Fibroblast of lung (primary cell): ENCODE measurements at regions not wholly inside any gene's neighbourhood (a gene's known extent, or its start where the extent isn't known, plus 50 kb on each side); places are given as distances from the start of the nearest gene placed in this dataset.

Experiments used
- DNase-seq, 2 donors: peaks; one replicate each; pipeline versions ENCODE4 v3.0.0 to v3.0.0-alpha.2; 2010; ENCODE audit warnings: low read depth in 2 of 2
- H2AFZ ChIP-seq: 2 replicates; pipeline ENCODE4 v1.5.1; 2012; ENCODE audit warnings: low read length, control low read depth, inconsistent platforms
- H3K27ac ChIP-seq: 2 replicates; pipeline ENCODE4 v1.5.1; 2011; ENCODE audit warnings: low read length, control low read depth; ENCODE audit not compliant: insufficient read depth
- H3K27me3 ChIP-seq: 2 replicates; pipeline ENCODE4 v1.5.1; 2011; ENCODE audit warnings: mild to moderate bottlenecking, low read length; ENCODE audit not compliant: control insufficient read depth, insufficient read depth
- H3K36me3 ChIP-seq: 2 replicates; pipeline ENCODE4 v1.5.1; 2011; ENCODE audit warnings: low read length; ENCODE audit not compliant: control insufficient read depth, insufficient read depth
- H3K4me1 ChIP-seq: 2 replicates; pipeline ENCODE4 v1.5.1; 2011; ENCODE audit warnings: low read length; ENCODE audit not compliant: control insufficient read depth, insufficient read depth; ENCODE audit errors: extremely low read depth
- H3K4me2 ChIP-seq: 2 replicates; pipeline ENCODE4 v1.5.1; 2011; ENCODE audit warnings: low read length, control low read depth; ENCODE audit not compliant: insufficient read depth; ENCODE audit errors: extremely low read depth
- H3K4me3 ChIP-seq, 4 experiments: fragments of 200-600 bp in 1 of 4; sonication (generic) in 1 of 4; replicated peaks in 1 of 4; 2 replicates each; pipeline ENCODE4 v1.5.1; 2011 to 2016; ENCODE audit warnings: low read length in 4 of 4, low read depth in 3 of 4, mild to moderate bottlenecking in 3 of 4, control low read depth in 2 of 4, inconsistent platforms in 1 of 4, mixed read lengths in 1 of 4; ENCODE audit not compliant: insufficient read depth in 1 of 4; ENCODE audit errors: control extremely low read depth in 1 of 4
- H3K79me2 ChIP-seq: 2 replicates; pipeline ENCODE4 v1.5.1; 2012; ENCODE audit warnings: mild to moderate bottlenecking, low read length, inconsistent platforms; ENCODE audit not compliant: control insufficient read depth, insufficient read depth
- H3K9ac ChIP-seq: 2 replicates; pipeline ENCODE4 v1.5.1; 2011; ENCODE audit warnings: mild to moderate bottlenecking, low read length, control low read depth; ENCODE audit not compliant: insufficient read depth
- H3K9me3 ChIP-seq: 2 replicates; pipeline ENCODE4 v1.5.1; 2012; ENCODE audit warnings: low read depth, low read length; ENCODE audit not compliant: control insufficient read depth, insufficient read depth
- H4K20me1 ChIP-seq: 2 replicates; pipeline ENCODE4 v1.5.1; 2011; ENCODE audit warnings: low read length; ENCODE audit not compliant: control insufficient read depth, insufficient read depth; ENCODE audit errors: extremely low read depth
- EZH2 ChIP-seq: IDR thresholded peaks from 2 replicates; pipeline ENCODE4 v1.5.1; 2012; ENCODE audit warnings: low read length, control low read depth, mild to moderate bottlenecking; ENCODE audit errors: missing control alignments
- TF ChIP-seq, protein P1 (sequence below), 2 donors: IDR thresholded peaks in 1 of 2; conservative IDR thresholded peaks in 1 of 2; 1 replicate in 1 of 2; 2 replicates in 1 of 2; pipeline ENCODE4 v1.5.1; 2011 to 2012; ENCODE audit warnings: low read length in 2 of 2, control low read depth in 1 of 2, inconsistent platforms in 1 of 2, low read depth in 1 of 2, mild to moderate bottlenecking in 1 of 2

DNA sequence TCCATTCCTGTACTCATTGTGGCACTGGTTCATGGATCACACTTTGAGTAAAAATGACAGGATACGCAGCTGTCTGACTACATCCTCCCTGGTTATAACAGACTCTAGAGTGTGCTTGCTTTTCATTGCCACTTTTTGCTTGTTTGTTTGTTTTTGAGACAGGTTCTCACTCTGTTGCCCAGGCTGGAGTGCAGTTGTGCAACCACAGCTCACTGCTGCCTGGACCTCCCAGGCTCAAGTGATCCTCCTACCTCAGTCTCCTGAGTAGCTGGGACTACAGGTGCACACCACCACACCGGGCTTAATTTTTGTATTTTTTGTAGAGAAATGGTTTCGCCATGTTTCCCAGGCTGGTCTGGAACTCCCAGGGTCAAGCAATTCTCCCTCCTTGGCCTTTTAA, 89.3 kb upstream of the ROBO2 start:
- DNase-seq = no peak
- H3K27me3 ChIP-seq = no peaks in the 10 kb centered on the region
- H2AFZ ChIP-seq = no peak overlapping the region
- H3K4me3 ChIP-seq = no peak overlapping the region
- no peaks in the 10 kb centered on the region for H3K9me3 ChIP-seq
- no peaks in the 10 kb centered on the region for H4K20me1 ChIP-seq
- H3K9ac ChIP-seq = no peak overlapping the region
- no peaks in the 10 kb centered on the region for H3K79me2 ChIP-seq
- no peak overlapping the region for H3K27ac ChIP-seq
- H3K36me3 ChIP-seq = no peaks in the 10 kb centered on the region
- no peak overlapping the region for H3K4me2 ChIP-seq
- H3K4me1 ChIP-seq = no peaks in the 10 kb centered on the region
- TF ChIP-seq, protein P1, sequence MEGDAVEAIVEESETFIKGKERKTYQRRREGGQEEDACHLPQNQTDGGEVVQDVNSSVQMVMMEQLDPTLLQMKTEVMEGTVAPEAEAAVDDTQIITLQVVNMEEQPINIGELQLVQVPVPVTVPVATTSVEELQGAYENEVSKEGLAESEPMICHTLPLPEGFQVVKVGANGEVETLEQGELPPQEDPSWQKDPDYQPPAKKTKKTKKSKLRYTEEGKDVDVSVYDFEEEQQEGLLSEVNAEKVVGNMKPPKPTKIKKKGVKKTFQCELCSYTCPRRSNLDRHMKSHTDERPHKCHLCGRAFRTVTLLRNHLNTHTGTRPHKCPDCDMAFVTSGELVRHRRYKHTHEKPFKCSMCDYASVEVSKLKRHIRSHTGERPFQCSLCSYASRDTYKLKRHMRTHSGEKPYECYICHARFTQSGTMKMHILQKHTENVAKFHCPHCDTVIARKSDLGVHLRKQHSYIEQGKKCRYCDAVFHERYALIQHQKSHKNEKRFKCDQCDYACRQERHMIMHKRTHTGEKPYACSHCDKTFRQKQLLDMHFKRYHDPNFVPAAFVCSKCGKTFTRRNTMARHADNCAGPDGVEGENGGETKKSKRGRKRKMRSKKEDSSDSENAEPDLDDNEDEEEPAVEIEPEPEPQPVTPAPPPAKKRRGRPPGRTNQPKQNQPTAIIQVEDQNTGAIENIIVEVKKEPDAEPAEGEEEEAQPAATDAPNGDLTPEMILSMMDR (conservative IDR thresholded peaks at IDR 0.05 in 1 of 2, IDR thresholded peaks at IDR 0.05 in 1 of 2; ENCODE audit: low read depth in 1 of 2, low read length in 2 of 2) = no peak
- TF ChIP-seq EZH2 = no peak

DNA sequence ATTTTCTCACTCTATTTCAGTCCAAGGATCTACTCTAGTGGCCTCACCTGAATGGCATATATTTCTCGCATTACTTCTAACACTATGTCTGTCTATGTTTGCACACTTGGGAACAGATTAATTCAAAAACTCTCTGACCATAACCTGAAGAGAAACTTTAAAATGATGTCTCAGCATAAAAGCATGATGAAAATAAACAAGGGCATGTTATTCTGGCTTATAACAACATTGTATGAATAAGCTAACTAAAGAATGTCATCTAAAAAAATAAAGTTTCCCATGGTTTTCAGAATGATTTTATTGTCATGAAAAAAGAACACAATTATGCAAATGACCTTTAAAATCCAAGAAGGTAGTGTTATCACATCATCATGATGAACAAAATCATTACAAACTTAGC, 85.5 kb upstream of the ROBO2 start:
- Histone ChIP-seq H3K4me3 (no peak overlapping the region), H3K79me2 (no peaks in the 10 kb centered on the region), H3K9me3 (no peaks in the 10 kb centered on the region), H3K4me2 (no peak overlapping the region), H3K27ac (no peak overlapping the region), H4K20me1 (no peaks in the 10 kb centered on the region), H3K4me1 (no peaks in the 10 kb centered on the region), H3K9ac (no peak overlapping the region), H3K36me3 (no peaks in the 10 kb centered on the region), H2AFZ (no peak overlapping the region), H3K27me3 (no peaks in the 10 kb centered on the region)
- TF ChIP-seq, protein P1 (conservative IDR thresholded peaks at IDR 0.05 in 1 of 2, IDR thresholded peaks at IDR 0.05 in 1 of 2; ENCODE audit: low read depth in 1 of 2, low read length in 2 of 2) = no peak
- TF ChIP-seq EZH2 = no peak
- DNase-seq = peak in 1 of 2 donors; percentile 17

DNA sequence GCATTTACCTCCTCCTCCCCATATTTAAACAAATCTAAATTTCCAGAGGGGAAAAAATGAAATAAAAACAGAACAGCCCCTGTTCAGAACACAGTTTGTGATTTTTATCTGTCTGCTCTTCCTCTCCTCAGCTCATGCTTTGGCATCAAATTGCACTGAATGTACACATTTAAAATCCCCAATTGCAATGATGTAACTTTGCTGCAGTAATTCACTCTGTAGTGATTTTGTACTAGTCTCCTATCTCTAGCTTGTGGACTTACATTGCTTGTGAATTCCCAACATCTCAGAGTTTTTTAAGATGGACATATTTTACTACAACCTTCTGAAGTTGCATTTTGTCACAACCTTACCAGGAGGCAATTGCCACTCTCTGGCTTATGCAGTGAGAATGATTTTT, 81.6 kb upstream of the ROBO2 start:
- no peak overlapping the region for H3K27ac ChIP-seq

More for the DNA sequence above, 81.6 kb upstream of the ROBO2 start:
- Histone ChIP-seq H3K4me2 (no peak overlapping the region), H3K79me2 (no peaks in the 10 kb centered on the region), H3K4me3 (no peak overlapping the region), H2AFZ (no peak overlapping the region), H4K20me1 (no peaks in the 10 kb centered on the region), H3K9ac (no peak overlapping the region), H3K9me3 (no peaks in the 10 kb centered on the region), H3K4me1 (no peaks in the 10 kb centered on the region), H3K36me3 (no peaks in the 10 kb centered on the region), H3K27me3 (no peaks in the 10 kb centered on the region)
- no peak for DNase-seq
- TF ChIP-seq, protein P1 (conservative IDR thresholded peaks at IDR 0.05 in 1 of 2, IDR thresholded peaks at IDR 0.05 in 1 of 2; ENCODE audit: low read depth in 1 of 2, low read length in 2 of 2) = no peak
- TF ChIP-seq EZH2 = no peak
